ENCODE measurements at regions not wholly inside any gene's neighbourhood (a gene's known extent, or its start where the extent isn't known, plus 50 kb on each side); places are given as distances from the start of the nearest gene placed in this dataset.
A peak's percentile ranks its signal among the peaks of the same experiment; 100 is the strongest.

DNA sequence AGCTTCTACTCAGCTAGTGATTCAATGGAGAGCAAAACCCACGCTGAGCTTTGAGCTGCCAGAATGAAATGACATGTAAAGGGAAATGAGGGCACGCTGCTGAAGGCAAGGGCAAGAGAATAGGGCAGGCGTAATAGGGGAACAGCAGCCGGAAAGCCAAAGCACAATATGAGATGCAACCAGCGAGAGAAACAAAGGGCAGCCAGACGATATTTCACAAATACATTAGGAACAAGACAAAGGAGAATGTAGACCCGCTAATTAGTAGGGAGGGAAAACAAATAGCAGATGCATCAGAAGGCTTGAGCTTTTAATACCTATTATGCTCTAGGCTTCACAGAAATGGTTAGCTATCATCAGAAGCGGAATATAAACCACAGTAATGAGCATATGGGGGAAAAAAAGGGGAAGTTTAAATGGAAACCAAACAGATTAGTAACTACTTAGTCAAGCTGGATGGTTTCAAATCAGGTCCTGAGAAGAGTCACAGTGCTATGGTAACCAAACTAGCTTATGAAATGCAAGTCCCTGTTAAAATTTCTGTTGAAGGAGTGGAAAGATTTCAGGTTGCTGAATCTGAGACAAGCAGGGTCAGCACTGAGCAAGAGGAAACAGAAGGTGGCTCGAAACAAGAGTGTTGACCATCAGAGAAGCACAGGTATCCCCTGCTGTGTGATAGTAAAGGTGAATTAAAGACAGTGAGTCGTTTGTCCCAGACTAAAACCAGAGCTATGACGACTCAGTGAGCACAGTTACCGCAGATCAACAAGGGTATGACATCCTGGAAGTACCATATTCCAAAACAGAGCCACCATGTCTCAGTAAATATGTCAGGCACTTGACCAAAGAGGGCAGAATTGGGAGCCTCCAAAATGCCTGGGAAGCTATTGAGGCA, 496.9 kb upstream of the CELF2 start:
- 77% methylated on average over 5 of the region's 12 CpGs for WGBS (ENCODE audit: insufficient coverage)
- DNase-seq (ENCODE audit: low read depth in 4 of 6, low spot score in 6 of 6): peak in 2 of 6 donors; percentile 26 to 57
- H3K27ac ChIP-seq (ENCODE audit: low read depth, low read length): no peak overlapping the region

DNA sequence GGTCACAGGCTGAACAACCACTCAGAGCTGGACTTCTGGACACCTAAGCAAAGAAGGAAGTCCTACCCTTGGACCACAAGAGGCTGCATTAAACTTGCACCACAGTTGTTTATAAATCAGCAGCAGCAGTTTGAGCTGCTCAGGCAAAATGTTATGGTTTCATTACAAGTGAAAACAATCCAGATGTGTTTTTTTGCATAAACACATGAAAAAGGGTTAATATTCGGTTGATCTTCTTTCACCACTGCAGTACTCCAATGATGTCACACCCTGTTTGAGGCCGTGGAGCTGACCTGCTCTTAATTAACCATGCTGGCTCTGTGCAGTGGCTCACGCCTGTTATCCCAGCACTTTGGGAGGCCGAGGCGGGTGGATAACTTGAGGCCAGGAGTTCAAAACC, 490.8 kb upstream of the CELF2 start:
- H3K9me3 ChIP-seq (ENCODE audit: control insufficient read depth, insufficient read depth, low read length): no peaks in the 10 kb centered on the region
- H3K36me3 ChIP-seq (ENCODE audit: control insufficient read depth, insufficient read depth, low read length): no peaks in the 10 kb centered on the region
- H3K4me3 ChIP-seq (ENCODE audit: low read depth, low read length): no peak overlapping the region
- no peaks in the 10 kb centered on the region for H3K4me1 ChIP-seq (ENCODE audit: control insufficient read depth, insufficient read depth, low read length)
- no peaks in the 10 kb centered on the region for H3K27me3 ChIP-seq (ENCODE audit: control insufficient read depth, insufficient read depth, low read length)
- no peak overlapping the region for H3K27ac ChIP-seq (ENCODE audit: low read depth, low read length)
- WGBS (ENCODE audit: insufficient coverage): 87% methylated on average over 3 of the region's 5 CpGs
- DNase-seq (ENCODE audit: low read depth in 4 of 6, low spot score in 6 of 6): no peak

More for the DNA sequence above, 496.9 kb upstream of the CELF2 start:
- H3K4me1 ChIP-seq (ENCODE audit: control insufficient read depth, insufficient read depth, low read length): no peaks in the 10 kb centered on the region
- H3K9me3 ChIP-seq (ENCODE audit: control insufficient read depth, insufficient read depth, low read length): no peaks in the 10 kb centered on the region
- no peaks in the 10 kb centered on the region for H3K27me3 ChIP-seq (ENCODE audit: control insufficient read depth, insufficient read depth, low read length)
- H3K36me3 ChIP-seq (ENCODE audit: control insufficient read depth, insufficient read depth, low read length): no peaks in the 10 kb centered on the region
- no peak overlapping the region for H3K4me3 ChIP-seq (ENCODE audit: low read depth, low read length)

DNA sequence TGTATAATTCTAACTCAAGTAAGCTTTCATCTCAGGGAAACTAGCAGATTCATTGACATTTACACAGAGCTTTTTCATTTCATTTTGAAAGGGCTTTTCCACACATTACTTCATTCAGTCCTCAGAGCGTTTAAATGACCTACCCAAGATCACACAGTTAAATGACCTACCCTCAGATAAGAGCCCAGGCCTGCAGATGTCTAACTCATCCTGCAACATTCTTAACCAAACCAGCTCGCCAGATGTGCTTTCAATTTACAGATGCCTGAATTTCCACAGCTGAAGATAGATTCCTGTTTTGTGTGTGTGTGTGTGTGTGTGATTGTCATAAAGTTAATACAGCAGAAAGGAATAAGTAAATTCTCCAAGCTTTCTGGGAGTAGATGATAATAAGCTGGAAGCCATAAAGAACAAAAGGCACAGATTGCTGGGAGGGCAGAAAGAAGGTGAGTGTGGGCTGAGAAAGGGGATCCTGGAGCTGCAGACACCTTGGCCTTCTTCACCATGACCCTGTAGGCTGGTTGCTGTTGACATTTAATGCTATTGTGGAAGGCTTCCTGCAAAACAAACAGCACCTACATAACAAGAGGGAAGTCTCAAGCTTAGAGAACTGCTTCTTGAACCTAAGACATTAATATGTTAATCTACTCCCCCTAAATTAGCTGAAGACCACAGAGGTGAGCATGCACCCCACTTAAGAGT, 489.7 kb upstream of the CELF2 start:
- 88% methylated on average over 1 of the region's 2 CpGs for WGBS (ENCODE audit: insufficient coverage)
- no peaks in the 10 kb centered on the region for H3K9me3 ChIP-seq (ENCODE audit: control insufficient read depth, insufficient read depth, low read length)
- no peak overlapping the region for H3K4me3 ChIP-seq (ENCODE audit: low read depth, low read length)
- no peaks in the 10 kb centered on the region for H3K4me1 ChIP-seq (ENCODE audit: control insufficient read depth, insufficient read depth, low read length)
- H3K27me3 ChIP-seq (ENCODE audit: control insufficient read depth, insufficient read depth, low read length): no peaks in the 10 kb centered on the region
- H3K36me3 ChIP-seq (ENCODE audit: control insufficient read depth, insufficient read depth, low read length): no peaks in the 10 kb centered on the region
- no peak overlapping the region for H3K27ac ChIP-seq (ENCODE audit: low read depth, low read length)
- no peak for DNase-seq (ENCODE audit: low read depth in 4 of 6, low spot score in 6 of 6)

DNA sequence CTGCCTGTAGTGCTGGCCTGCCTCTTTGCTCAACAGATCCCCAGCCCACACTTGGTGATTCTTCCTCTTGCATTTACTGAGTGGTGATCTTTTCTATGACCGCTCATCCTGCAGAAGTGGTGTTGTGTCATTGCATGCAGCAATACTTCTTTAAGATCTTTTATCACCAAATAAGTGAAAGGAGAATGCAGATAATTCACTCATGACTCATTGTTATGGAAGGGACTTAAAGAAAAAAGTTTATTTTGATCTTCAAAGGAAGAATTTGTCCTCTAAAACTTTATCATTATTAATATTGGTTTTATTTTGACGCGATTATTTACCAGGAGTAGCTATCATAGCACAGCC, 489.1 kb upstream of the CELF2 start:
- Histone ChIP-seq H3K4me1 (ENCODE audit: control insufficient read depth, insufficient read depth, low read length) (no peaks in the 10 kb centered on the region), H3K4me3 (ENCODE audit: low read depth, low read length) (no peak overlapping the region), H3K27me3 (ENCODE audit: control insufficient read depth, insufficient read depth, low read length) (no peaks in the 10 kb centered on the region), H3K27ac (ENCODE audit: low read depth, low read length) (no peak overlapping the region), H3K9me3 (ENCODE audit: control insufficient read depth, insufficient read depth, low read length) (no peaks in the 10 kb centered on the region), H3K36me3 (ENCODE audit: control insufficient read depth, insufficient read depth, low read length) (no peaks in the 10 kb centered on the region)
- WGBS (ENCODE audit: insufficient coverage): no CpG with 5 or more reads among the region's 3 CpGs
- DNase-seq (ENCODE audit: low read depth in 4 of 6, low spot score in 6 of 6): no peak

DNA sequence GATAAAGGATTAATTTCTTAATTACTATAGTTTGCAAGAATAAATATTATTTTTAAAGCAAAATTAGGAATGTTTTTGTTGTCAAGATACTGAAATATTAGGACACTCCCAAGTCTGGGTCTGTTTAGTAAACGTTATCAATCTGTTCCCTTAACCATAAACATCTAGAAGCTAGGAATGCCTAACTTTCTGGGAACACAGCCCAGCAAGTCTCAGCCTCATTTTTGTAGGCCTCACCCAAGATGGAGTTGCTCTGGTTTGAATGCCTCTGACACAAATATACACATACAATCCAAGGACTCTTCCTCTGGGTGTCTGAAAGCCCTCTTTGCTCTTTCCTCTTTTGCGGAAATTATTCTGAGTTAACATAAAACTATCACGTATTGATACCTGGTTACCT, 487.4 kb upstream of the CELF2 start:
- Histone ChIP-seq H3K27me3 (ENCODE audit: control insufficient read depth, insufficient read depth, low read length) (no peaks in the 10 kb centered on the region), H3K9me3 (ENCODE audit: control insufficient read depth, insufficient read depth, low read length) (no peaks in the 10 kb centered on the region), H3K4me1 (ENCODE audit: control insufficient read depth, insufficient read depth, low read length) (no peaks in the 10 kb centered on the region), H3K4me3 (ENCODE audit: low read depth, low read length) (no peak overlapping the region), H3K27ac (ENCODE audit: low read depth, low read length) (no peak overlapping the region), H3K36me3 (ENCODE audit: control insufficient read depth, insufficient read depth, low read length) (no peaks in the 10 kb centered on the region)
- no CpG with 5 or more reads among the region's 3 CpGs for WGBS (ENCODE audit: insufficient coverage)
- no peak for DNase-seq (ENCODE audit: low read depth in 4 of 6, low spot score in 6 of 6)

DNA sequence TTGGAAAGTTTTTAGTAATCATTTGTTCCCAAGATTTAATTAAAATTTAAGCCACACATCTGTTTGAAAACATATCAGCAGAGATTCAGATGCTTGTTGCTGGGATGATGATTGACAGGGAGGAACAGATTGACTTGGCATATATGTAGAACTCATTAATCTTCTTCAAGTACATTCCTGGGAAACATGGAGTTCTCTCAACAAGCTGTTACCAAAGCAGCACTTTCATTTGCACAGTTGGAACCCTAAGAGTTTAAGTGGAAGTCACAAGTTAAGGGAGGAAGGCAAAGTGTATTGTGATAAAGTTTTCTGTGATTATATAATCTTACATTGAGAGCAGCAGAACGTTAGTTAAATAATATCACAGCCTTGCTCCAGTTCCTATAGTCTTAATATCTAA, 485.4 kb upstream of the CELF2 start:
- WGBS (ENCODE audit: insufficient coverage): no CpG with 5 or more reads among the region's 1 CpG
- Histone ChIP-seq H3K27ac (ENCODE audit: low read depth, low read length) (no peak overlapping the region), H3K36me3 (ENCODE audit: control insufficient read depth, insufficient read depth, low read length) (no peaks in the 10 kb centered on the region), H3K4me3 (ENCODE audit: low read depth, low read length) (no peak overlapping the region), H3K27me3 (ENCODE audit: control insufficient read depth, insufficient read depth, low read length) (no peaks in the 10 kb centered on the region), H3K9me3 (ENCODE audit: control insufficient read depth, insufficient read depth, low read length) (no peaks in the 10 kb centered on the region), H3K4me1 (ENCODE audit: control insufficient read depth, insufficient read depth, low read length) (no peaks in the 10 kb centered on the region)
- peak in 1 of 6 donors; percentile 54 for DNase-seq (ENCODE audit: low read depth in 4 of 6, low spot score in 6 of 6)

DNA sequence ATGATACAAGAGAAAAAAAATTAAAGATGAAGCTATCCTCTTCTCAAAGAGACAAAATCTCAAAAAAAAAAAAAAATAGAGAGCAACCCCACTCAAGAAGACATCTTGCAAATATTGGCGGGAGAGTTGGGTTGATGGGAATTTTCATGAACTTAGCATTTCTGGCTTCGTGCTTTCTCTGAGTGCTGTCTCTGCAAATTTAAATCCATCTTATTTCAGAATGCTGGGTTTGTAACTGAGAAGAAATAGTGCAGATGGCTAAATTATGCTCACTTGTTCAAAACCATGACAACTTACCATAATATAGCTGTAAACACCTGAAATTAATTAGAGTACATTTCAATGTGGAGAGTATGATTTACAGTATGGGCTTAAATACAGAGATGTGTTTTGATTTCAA, 484.8 kb upstream of the CELF2 start:
- Histone ChIP-seq H3K9me3 (ENCODE audit: control insufficient read depth, insufficient read depth, low read length) (no peaks in the 10 kb centered on the region), H3K4me1 (ENCODE audit: control insufficient read depth, insufficient read depth, low read length) (no peaks in the 10 kb centered on the region), H3K4me3 (ENCODE audit: low read depth, low read length) (no peak overlapping the region), H3K27me3 (ENCODE audit: control insufficient read depth, insufficient read depth, low read length) (no peaks in the 10 kb centered on the region), H3K27ac (ENCODE audit: low read depth, low read length) (no peak overlapping the region), H3K36me3 (ENCODE audit: control insufficient read depth, insufficient read depth, low read length) (no peaks in the 10 kb centered on the region)
- WGBS (ENCODE audit: insufficient coverage): no CpG with 5 or more reads among the region's 2 CpGs
- DNase-seq (ENCODE audit: low read depth in 4 of 6, low spot score in 6 of 6): peak in 1 of 6 donors; percentile 71

DNA sequence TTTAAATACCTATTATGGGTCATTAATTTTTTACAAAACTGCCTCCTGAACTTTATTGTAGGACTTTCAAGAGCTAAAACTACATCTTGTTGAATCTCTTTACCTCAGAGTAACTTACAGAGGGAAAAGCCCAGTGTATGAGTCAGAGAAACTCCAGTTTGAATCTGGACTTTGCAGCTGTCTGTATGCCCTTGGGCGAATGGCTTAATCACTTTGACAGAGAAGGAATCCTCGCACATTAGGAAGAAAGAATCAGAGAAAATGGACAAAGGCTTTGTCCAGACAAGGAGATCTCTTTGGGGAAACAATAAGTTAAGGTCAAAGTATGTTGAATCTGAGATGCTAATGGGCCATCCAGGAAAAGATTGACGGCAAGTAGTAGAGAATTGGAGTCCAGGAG, 484.2 kb upstream of the CELF2 start:
- Histone ChIP-seq H3K9me3 (ENCODE audit: control insufficient read depth, insufficient read depth, low read length) (no peaks in the 10 kb centered on the region), H3K4me3 (ENCODE audit: low read depth, low read length) (no peak overlapping the region), H3K4me1 (ENCODE audit: control insufficient read depth, insufficient read depth, low read length) (no peaks in the 10 kb centered on the region), H3K27ac (ENCODE audit: low read depth, low read length) (no peak overlapping the region), H3K36me3 (ENCODE audit: control insufficient read depth, insufficient read depth, low read length) (no peaks in the 10 kb centered on the region), H3K27me3 (ENCODE audit: control insufficient read depth, insufficient read depth, low read length) (no peaks in the 10 kb centered on the region)
- DNase-seq (ENCODE audit: low read depth in 4 of 6, low spot score in 6 of 6): no peak
- 59% methylated on average over 3 of the region's 3 CpGs for WGBS (ENCODE audit: insufficient coverage)

DNA sequence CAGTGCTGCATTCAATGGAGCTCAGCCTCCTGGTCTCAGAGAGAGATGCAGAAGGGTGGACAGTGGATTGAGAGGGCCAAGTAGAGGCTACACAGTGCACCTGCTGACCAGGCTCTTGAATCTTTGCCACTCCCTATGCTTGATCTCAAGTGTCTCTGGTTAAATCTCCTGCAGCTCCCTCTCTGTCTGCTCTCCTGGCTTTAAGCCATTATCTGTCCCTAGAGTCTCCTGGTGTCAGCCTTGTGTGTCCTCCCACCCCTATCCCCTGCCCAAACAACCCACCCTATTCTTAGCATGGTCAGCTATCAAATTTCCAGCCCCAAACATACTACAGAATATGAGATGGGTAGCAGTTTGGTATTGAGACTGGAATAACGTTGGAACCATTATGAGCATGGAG, 479.3 kb upstream of the CELF2 start:
- Histone ChIP-seq H3K4me1 (ENCODE audit: control insufficient read depth, insufficient read depth, low read length) (no peaks in the 10 kb centered on the region), H3K27me3 (ENCODE audit: control insufficient read depth, insufficient read depth, low read length) (no peaks in the 10 kb centered on the region), H3K4me3 (ENCODE audit: low read depth, low read length) (no peak overlapping the region), H3K36me3 (ENCODE audit: control insufficient read depth, insufficient read depth, low read length) (no peaks in the 10 kb centered on the region), H3K9me3 (ENCODE audit: control insufficient read depth, insufficient read depth, low read length) (no peaks in the 10 kb centered on the region), H3K27ac (ENCODE audit: low read depth, low read length) (no peak overlapping the region)
- WGBS (ENCODE audit: insufficient coverage): no CpG with 5 or more reads among the region's 1 CpG
- no peak for DNase-seq (ENCODE audit: low read depth in 4 of 6, low spot score in 6 of 6)

DNA sequence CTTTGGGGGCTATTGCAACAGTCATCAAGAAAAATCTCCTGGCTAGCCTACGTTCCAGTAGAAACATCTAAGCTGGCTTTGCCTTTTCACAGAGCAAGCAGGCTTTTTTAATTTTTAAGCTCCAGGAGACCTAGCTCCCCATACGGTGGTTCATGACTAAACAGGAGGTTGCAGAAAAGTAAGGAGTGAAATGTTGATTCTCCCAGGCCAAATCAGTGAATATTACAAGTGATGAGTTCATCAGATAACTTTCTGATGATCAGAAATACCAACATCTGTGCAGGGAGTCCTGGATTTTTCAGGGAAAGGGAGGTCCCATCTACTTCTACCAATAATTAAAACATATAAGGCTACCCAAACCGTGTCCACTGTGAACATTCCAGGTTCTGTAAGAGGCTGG, 477.3 kb upstream of the CELF2 start:
- H3K9me3 ChIP-seq (ENCODE audit: control insufficient read depth, insufficient read depth, low read length): no peaks in the 10 kb centered on the region
- DNase-seq (ENCODE audit: low read depth in 4 of 6, low spot score in 6 of 6): no peak
- H3K27me3 ChIP-seq (ENCODE audit: control insufficient read depth, insufficient read depth, low read length): no peaks in the 10 kb centered on the region
- no peaks in the 10 kb centered on the region for H3K36me3 ChIP-seq (ENCODE audit: control insufficient read depth, insufficient read depth, low read length)
- no peaks in the 10 kb centered on the region for H3K4me1 ChIP-seq (ENCODE audit: control insufficient read depth, insufficient read depth, low read length)
- no peak overlapping the region for H3K27ac ChIP-seq (ENCODE audit: low read depth, low read length)
- 72% methylated on average over 2 of the region's 3 CpGs for WGBS (ENCODE audit: insufficient coverage)
- no peak overlapping the region for H3K4me3 ChIP-seq (ENCODE audit: low read depth, low read length)
